ENCODE measurements at regions not wholly inside any gene's neighbourhood (a gene's known extent, or its start where the extent isn't known, plus 50 kb on each side); places are given as distances from the start of the nearest gene placed in this dataset.

- peak; percentile 12 for TF ChIP-seq CTCF (IDR thresholded peaks at IDR 0.05; ENCODE audit: insufficient read depth, low read depth, low read length, missing control alignments)
- peak; percentile 91 for DNase-seq (ENCODE audit: low read depth)
Observed at GRCh38 chr3:29137601-29138000, 143.3 kb upstream of the RBMS3 start.

GRCh38 chr3:29138171-29138570, 142.7 kb upstream of the RBMS3 start:
- H3K4me3 ChIP-seq (ENCODE audit: low read length), result no peak overlapping the region
- no peak for TF ChIP-seq CTCF (IDR thresholded peaks at IDR 0.05; ENCODE audit: insufficient read depth, low read depth, low read length, missing control alignments)
- no peak for DNase-seq (ENCODE audit: low read depth)

More at GRCh38 chr3:29137601-29138000, 143.3 kb upstream of the RBMS3 start:
- H3K4me3 ChIP-seq (ENCODE audit: low read length), result no peak overlapping the region

- no peak for TF ChIP-seq CTCF (IDR thresholded peaks at IDR 0.05; ENCODE audit: insufficient read depth, low read depth, low read length, missing control alignments)
- DNase-seq (ENCODE audit: low read depth), result no peak
- no peak overlapping the region for H3K4me3 ChIP-seq (ENCODE audit: low read length)
Observed at GRCh38 chr3:29140666-29141065, 140.2 kb upstream of the RBMS3 start.

- DNase-seq (ENCODE audit: low read depth), result no peak
- H3K4me3 ChIP-seq (ENCODE audit: low read length), result no peak overlapping the region
- TF ChIP-seq CTCF (IDR thresholded peaks at IDR 0.05; ENCODE audit: insufficient read depth, low read depth, low read length, missing control alignments), result no peak
Observed at GRCh38 chr3:29141197-29141917, 139.5 kb upstream of the RBMS3 start.

- no peak overlapping the region for H3K4me3 ChIP-seq (ENCODE audit: low read length)
- no peak for TF ChIP-seq CTCF (IDR thresholded peaks at IDR 0.05; ENCODE audit: insufficient read depth, low read depth, low read length, missing control alignments)
- DNase-seq (ENCODE audit: low read depth), result no peak
Observed at GRCh38 chr3:29141918-29142275, 139.0 kb upstream of the RBMS3 start.

- DNase-seq (ENCODE audit: low read depth), result no peak
- H3K4me3 ChIP-seq (ENCODE audit: low read length), result no peak overlapping the region
- TF ChIP-seq CTCF (IDR thresholded peaks at IDR 0.05; ENCODE audit: insufficient read depth, low read depth, low read length, missing control alignments), result no peak
Observed at GRCh38 chr3:29143151-29143550, 137.7 kb upstream of the RBMS3 start.

GRCh38 chr3:29144361-29144760, 136.5 kb upstream of the RBMS3 start:
- no peak for DNase-seq (ENCODE audit: low read depth)
- no peak for TF ChIP-seq CTCF (IDR thresholded peaks at IDR 0.05; ENCODE audit: insufficient read depth, low read depth, low read length, missing control alignments)
- no peak overlapping the region for H3K4me3 ChIP-seq (ENCODE audit: low read length)

Measured in epithelial cell of esophagus (primary cell).